Endothelial cell of umbilical vein (primary cell): ENCODE measurements at regions not wholly inside any gene's neighbourhood (a gene's known extent, or its start where the extent isn't known, plus 50 kb on each side); places are given as distances from the start of the nearest gene placed in this dataset.

Source experiments
- EZH2 ChIP-seq: IDR thresholded peaks from 2 replicates; pipeline ENCODE4 v1.6.1; 2012; ENCODE audit warnings: borderline replicate concordance, low read depth, mild to moderate bottlenecking, moderate library complexity, low read length, inconsistent platforms; ENCODE audit not compliant: severe bottlenecking
- FOS ChIP-seq: IDR thresholded peaks from 2 replicates; pipeline ENCODE4 v1.6.1; 2011; ENCODE audit warnings: mild to moderate bottlenecking, low read length, moderate library complexity, borderline replicate concordance; ENCODE audit not compliant: insufficient read depth
- JUN ChIP-seq: IDR thresholded peaks from 2 replicates; pipeline ENCODE4 v1.6.1; 2011; ENCODE audit warnings: borderline replicate concordance, low read depth; ENCODE audit not compliant: insufficient read length, insufficient read depth
- TF ChIP-seq, protein P1 (sequence below): IDR thresholded peaks from 2 replicates; pipeline ENCODE4 v1.6.1; 2011; ENCODE audit not compliant: insufficient read depth, insufficient read length
- TF ChIP-seq, protein P2 (sequence below), 2 donors: IDR thresholded peaks; 1 replicate in 1 of 2; 2 replicates in 1 of 2; pipeline ENCODE4 v1.5.1; 2011; ENCODE audit warnings: low read length in 2 of 2, mild to moderate bottlenecking in 2 of 2, moderate library complexity in 2 of 2, control low read depth in 1 of 2, inconsistent platforms in 1 of 2, low read depth in 1 of 2; ENCODE audit not compliant: insufficient read depth in 1 of 2; ENCODE audit errors: extremely low read depth in 1 of 2

GRCh38 chr2:122414902-122415301 lies 659.5 kb downstream of the TSN start:
- TF ChIP-seq FOS = no peak
- no peak for TF ChIP-seq JUN
- TF ChIP-seq, protein P1, sequence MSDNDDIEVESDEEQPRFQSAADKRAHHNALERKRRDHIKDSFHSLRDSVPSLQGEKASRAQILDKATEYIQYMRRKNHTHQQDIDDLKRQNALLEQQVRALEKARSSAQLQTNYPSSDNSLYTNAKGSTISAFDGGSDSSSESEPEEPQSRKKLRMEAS = no peak
- TF ChIP-seq, protein P2, sequence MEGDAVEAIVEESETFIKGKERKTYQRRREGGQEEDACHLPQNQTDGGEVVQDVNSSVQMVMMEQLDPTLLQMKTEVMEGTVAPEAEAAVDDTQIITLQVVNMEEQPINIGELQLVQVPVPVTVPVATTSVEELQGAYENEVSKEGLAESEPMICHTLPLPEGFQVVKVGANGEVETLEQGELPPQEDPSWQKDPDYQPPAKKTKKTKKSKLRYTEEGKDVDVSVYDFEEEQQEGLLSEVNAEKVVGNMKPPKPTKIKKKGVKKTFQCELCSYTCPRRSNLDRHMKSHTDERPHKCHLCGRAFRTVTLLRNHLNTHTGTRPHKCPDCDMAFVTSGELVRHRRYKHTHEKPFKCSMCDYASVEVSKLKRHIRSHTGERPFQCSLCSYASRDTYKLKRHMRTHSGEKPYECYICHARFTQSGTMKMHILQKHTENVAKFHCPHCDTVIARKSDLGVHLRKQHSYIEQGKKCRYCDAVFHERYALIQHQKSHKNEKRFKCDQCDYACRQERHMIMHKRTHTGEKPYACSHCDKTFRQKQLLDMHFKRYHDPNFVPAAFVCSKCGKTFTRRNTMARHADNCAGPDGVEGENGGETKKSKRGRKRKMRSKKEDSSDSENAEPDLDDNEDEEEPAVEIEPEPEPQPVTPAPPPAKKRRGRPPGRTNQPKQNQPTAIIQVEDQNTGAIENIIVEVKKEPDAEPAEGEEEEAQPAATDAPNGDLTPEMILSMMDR (IDR thresholded peaks at IDR 0.05; ENCODE audit: extremely low read depth in 1 of 2, insufficient read depth in 1 of 2, low read depth in 1 of 2, low read length in 2 of 2) = no peak
- TF ChIP-seq EZH2 = no peak
